Esophagus squamous epithelium (tissue), 4 donors: ENCODE measurements at regions not wholly inside any gene's neighbourhood (a gene's known extent, or its start where the extent isn't known, plus 50 kb on each side); places are given as distances from the start of the nearest gene placed in this dataset.

Experiments used
- CTCF ChIP-seq, 6 experiments: fragments of 450-650 bp in 4 of 6; fragments of 200-600 bp in 2 of 6; sonication (generic) in 2 of 6; IDR thresholded peaks; one replicate each; pipeline ENCODE4 v1.5.1; 2016 to 2019; ENCODE audit warnings: antibody characterized with exemption in 6 of 6, mild to moderate bottlenecking in 4 of 6, moderate library complexity in 4 of 6
- POLR2A ChIP-seq, 4 donors: fragments of 450-650 bp; IDR thresholded peaks; one replicate each; pipeline ENCODE4 v1.6.1; 2017; ENCODE audit warnings: antibody characterized with exemption in 4 of 4, mild to moderate bottlenecking in 4 of 4, moderate library complexity in 3 of 4

GRCh38 chr11:29125606-29126005 lies 891.2 kb downstream of the KCNA4 start:
- TF ChIP-seq CTCF (IDR thresholded peaks at IDR 0.05), result no peak
- no peak for TF ChIP-seq POLR2A (IDR thresholded peaks at IDR 0.05)
